Upper lobe of left lung (tissue), 6 donors: ENCODE measurements at regions not wholly inside any gene's neighbourhood (a gene's known extent, or its start where the extent isn't known, plus 50 kb on each side); places are given as distances from the start of the nearest gene placed in this dataset.

Source experiments
- ATAC-seq, 2 donors: fragments of 200-7000 bp; cut with Tn5 transposase; one replicate each; pipeline ENCODE4 v1.9.1; 2022; ENCODE audit warnings: mild to moderate bottlenecking in 2 of 2, moderate library complexity in 2 of 2; ENCODE audit not compliant: low FRiP score in 2 of 2
- DNase-seq, 2 donors: peaks; one replicate each; pipeline ENCODE4 v3.0.0-alpha.2; 2019 to 2020
- H3K27ac ChIP-seq, 4 donors: fragments of 200-600 bp; sonication (generic); one replicate each; pipeline ENCODE4 v1.5.1; 2016 to 2019
- H3K27me3 ChIP-seq, 4 donors: fragments of 200-600 bp; sonication (generic); one replicate each; pipeline ENCODE4 v1.5.1; 2017 to 2019
- H3K36me3 ChIP-seq, 4 donors: fragments of 200-600 bp; sonication (generic); one replicate each; pipeline ENCODE4 v1.5.1; 2016 to 2019
- H3K4me1 ChIP-seq, 4 donors: fragments of 200-600 bp; sonication (generic); one replicate each; pipeline ENCODE4 v1.5.1; 2018 to 2019
- H3K4me3 ChIP-seq, 4 donors: fragments of 200-600 bp; sonication (generic); one replicate each; pipeline ENCODE4 v1.5.1; 2017 to 2019; ENCODE audit warnings: mild to moderate bottlenecking in 2 of 4, moderate library complexity in 1 of 4
- H3K9me3 ChIP-seq, 4 donors: fragments of 200-600 bp; sonication (generic); one replicate each; pipeline ENCODE4 v1.5.1; 2018 to 2019
- EP300 ChIP-seq, 4 donors: sonication (generic); formaldehyde crosslinking; IDR thresholded peaks; one replicate each; pipeline ENCODE4 v1.5.1; 2017; ENCODE audit warnings: antibody characterized with exemption in 4 of 4, control low read depth in 2 of 4
- POLR2A ChIP-seq, 4 donors: fragments of 450-650 bp; IDR thresholded peaks; one replicate each; pipeline ENCODE4 v1.5.1; 2016 to 2017; ENCODE audit warnings: antibody characterized with exemption in 4 of 4, mild to moderate bottlenecking in 2 of 4
- POLR2AphosphoS5 ChIP-seq, 2 donors: sonication (generic); formaldehyde crosslinking; IDR thresholded peaks; one replicate each; pipeline ENCODE4 v1.5.1; 2017; ENCODE audit warnings: antibody characterized with exemption in 2 of 2
- WGBS, 2 donors: methylation state at CpG; one replicate each; pipeline ENCODE4 v1.1.5; 2017 to 2018; 5-methylcytosine and 5-hydroxymethylcytosine counted together
- TF ChIP-seq, protein P1 (sequence below), 6 experiments: fragments of 450-650 bp in 4 of 6; fragments of 200-600 bp in 2 of 6; sonication (generic) in 2 of 6; IDR thresholded peaks; one replicate each; pipeline ENCODE4 v1.5.1; 2016 to 2019; ENCODE audit warnings: antibody characterized with exemption in 6 of 6
- donor health status: DM: no; HTN: no; CAD: no; lungs with moderate emphysema.
- donor health status: DM: no; HTN: yes; CAD: no; lungs with severe emphysema.

DNA sequence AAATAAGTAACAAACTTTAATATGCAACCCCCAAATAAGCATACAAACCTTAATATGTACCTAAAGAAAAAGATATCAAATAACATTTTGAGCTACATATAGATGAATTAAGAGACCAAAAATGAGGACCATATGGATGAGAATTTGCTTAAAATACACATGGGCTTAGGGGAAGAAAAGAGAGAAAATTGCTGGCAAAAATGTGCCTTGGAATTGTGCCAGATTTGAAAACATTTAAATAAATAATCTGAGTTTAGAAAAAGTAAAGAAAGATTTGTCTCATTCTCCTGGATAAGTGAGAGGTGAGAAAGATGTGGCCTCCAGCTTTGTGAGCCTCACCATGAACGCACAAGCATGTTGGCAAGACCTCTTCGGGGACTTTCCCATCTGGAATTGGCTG lies 372.6 kb downstream of the SOX11 start:
- Histone ChIP-seq H3K4me1 (no peaks in the 10 kb centered on the region), H3K27me3 (no peaks in the 10 kb centered on the region), H3K36me3 (no peaks in the 10 kb centered on the region), H3K27ac (no peak overlapping the region), H3K4me3 (no peak overlapping the region), H3K9me3 (no peaks in the 10 kb centered on the region)
- TF ChIP-seq EP300 (IDR thresholded peaks at IDR 0.05) (no peak), POLR2AphosphoS5 (IDR thresholded peaks at IDR 0.05) (no peak), POLR2A (IDR thresholded peaks at IDR 0.05) (no peak)
- TF ChIP-seq, protein P1, sequence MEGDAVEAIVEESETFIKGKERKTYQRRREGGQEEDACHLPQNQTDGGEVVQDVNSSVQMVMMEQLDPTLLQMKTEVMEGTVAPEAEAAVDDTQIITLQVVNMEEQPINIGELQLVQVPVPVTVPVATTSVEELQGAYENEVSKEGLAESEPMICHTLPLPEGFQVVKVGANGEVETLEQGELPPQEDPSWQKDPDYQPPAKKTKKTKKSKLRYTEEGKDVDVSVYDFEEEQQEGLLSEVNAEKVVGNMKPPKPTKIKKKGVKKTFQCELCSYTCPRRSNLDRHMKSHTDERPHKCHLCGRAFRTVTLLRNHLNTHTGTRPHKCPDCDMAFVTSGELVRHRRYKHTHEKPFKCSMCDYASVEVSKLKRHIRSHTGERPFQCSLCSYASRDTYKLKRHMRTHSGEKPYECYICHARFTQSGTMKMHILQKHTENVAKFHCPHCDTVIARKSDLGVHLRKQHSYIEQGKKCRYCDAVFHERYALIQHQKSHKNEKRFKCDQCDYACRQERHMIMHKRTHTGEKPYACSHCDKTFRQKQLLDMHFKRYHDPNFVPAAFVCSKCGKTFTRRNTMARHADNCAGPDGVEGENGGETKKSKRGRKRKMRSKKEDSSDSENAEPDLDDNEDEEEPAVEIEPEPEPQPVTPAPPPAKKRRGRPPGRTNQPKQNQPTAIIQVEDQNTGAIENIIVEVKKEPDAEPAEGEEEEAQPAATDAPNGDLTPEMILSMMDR (IDR thresholded peaks at IDR 0.05) = no peak
- WGBS, 2 donors = 89 to 91% methylated on average over 2 of the region's 2 CpGs
- DNase-seq (no peak), ATAC-seq (no peak)

DNA sequence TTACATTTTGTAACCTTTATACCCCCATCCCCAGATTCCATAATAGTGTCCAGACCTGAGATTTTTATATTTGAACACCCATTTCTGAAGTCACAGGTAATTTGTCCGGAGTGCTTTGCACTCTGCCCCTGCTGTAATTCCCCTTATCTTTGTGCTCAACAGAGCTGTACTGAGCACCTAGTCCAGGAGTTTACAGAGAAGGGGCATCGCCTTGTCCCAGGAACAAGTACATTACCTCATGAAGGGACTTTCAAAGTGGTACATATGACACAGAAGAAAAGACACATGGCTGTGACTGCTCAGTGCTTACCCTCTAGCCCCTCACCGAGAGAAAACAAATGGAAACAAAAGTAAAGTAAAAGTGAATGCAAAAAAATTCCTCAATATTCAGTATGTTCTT lies 373.5 kb downstream of the SOX11 start:
- no peak overlapping the region for H3K4me3 ChIP-seq
- no peak for ATAC-seq
- H3K27ac ChIP-seq = no peak overlapping the region
- no peaks in the 10 kb centered on the region for H3K9me3 ChIP-seq
- no peaks in the 10 kb centered on the region for H3K36me3 ChIP-seq
- 83 to 95% methylated on average over 3 of the region's 3 CpGs for WGBS, 2 donors
- H3K4me1 ChIP-seq = no peaks in the 10 kb centered on the region
- TF ChIP-seq, protein P1 (IDR thresholded peaks at IDR 0.05) = no peak
- TF ChIP-seq POLR2AphosphoS5 (IDR thresholded peaks at IDR 0.05) (no peak), EP300 (IDR thresholded peaks at IDR 0.05) (no peak), POLR2A (IDR thresholded peaks at IDR 0.05) (no peak)
- no peak for DNase-seq
- no peaks in the 10 kb centered on the region for H3K27me3 ChIP-seq

DNA sequence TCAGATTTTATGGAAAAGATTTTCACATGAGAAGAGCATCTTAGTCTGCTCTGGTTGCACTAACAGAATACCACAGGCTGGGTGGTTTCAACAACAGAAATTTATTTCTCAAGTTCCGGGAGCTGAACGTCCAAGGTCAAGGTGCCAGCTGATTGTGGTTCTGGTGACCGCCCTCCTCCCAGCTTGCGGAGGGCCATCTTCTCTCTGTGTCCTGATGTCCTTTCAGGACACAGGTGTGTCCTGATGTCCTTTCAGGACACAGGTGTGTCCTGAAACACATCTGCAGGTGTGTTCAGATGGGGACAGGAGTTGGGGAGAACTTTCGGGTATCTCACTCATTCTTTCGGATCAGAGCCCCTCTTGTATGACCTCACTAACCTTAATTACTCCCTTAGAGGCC lies 374.9 kb downstream of the SOX11 start:
- Histone ChIP-seq H3K4me1 (no peaks in the 10 kb centered on the region), H3K4me3 (no peak overlapping the region), H3K27ac (no peak overlapping the region), H3K27me3 (no peaks in the 10 kb centered on the region), H3K36me3 (no peaks in the 10 kb centered on the region), H3K9me3 (no peaks in the 10 kb centered on the region)
- no peak for DNase-seq
- ATAC-seq = no peak
- 84 to 87% methylated on average over 6 of the region's 6 CpGs for WGBS, 2 donors
- no peak for TF ChIP-seq POLR2AphosphoS5 (IDR thresholded peaks at IDR 0.05)
- no peak for TF ChIP-seq EP300 (IDR thresholded peaks at IDR 0.05)
- TF ChIP-seq, protein P1 (IDR thresholded peaks at IDR 0.05) = no peak
- no peak for TF ChIP-seq POLR2A (IDR thresholded peaks at IDR 0.05)

GRCh38 chr2:6067806-6068205 lies 375.6 kb downstream of the SOX11 start:
- TF ChIP-seq POLR2A (IDR thresholded peaks at IDR 0.05) (no peak), POLR2AphosphoS5 (IDR thresholded peaks at IDR 0.05) (no peak), EP300 (IDR thresholded peaks at IDR 0.05) (no peak)
- TF ChIP-seq, protein P1 (IDR thresholded peaks at IDR 0.05) = no peak

DNA sequence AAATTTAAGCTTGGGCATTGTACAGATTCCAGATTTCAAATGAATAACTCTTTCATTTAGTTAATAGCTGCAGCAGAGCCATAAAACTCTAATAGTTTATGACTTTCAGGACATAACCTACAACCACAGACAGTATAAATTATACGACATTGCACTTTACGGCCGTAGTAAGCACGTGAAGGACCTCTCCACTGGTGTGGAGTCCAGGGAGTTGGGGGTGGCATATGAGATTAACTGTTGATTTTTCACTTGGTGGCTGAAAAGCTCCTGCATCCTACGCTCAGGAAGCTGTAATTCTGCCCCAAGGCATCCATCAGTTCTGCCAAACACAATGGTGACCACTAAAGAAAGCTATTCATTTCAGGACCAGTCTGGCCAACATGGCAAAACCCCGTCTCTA lies 376.2 kb downstream of the SOX11 start:
- Histone ChIP-seq H3K9me3 (no peaks in the 10 kb centered on the region), H3K36me3 (no peaks in the 10 kb centered on the region), H3K4me1 (no peaks in the 10 kb centered on the region), H3K27me3 (no peaks in the 10 kb centered on the region), H3K27ac (no peak overlapping the region), H3K4me3 (no peak overlapping the region)
- 80 to 86% methylated on average over 6 of the region's 6 CpGs for WGBS, 2 donors
- TF ChIP-seq POLR2A (IDR thresholded peaks at IDR 0.05) (no peak), EP300 (IDR thresholded peaks at IDR 0.05) (no peak)
- ATAC-seq = no peak
- DNase-seq = no peak

More at GRCh38 chr2:6067806-6068205, 375.6 kb downstream of the SOX11 start:
- Histone ChIP-seq H3K4me1 (no peaks in the 10 kb centered on the region), H3K27ac (no peak overlapping the region), H3K9me3 (no peaks in the 10 kb centered on the region), H3K27me3 (no peaks in the 10 kb centered on the region), H3K4me3 (no peak overlapping the region), H3K36me3 (no peaks in the 10 kb centered on the region)
- DNase-seq (no peak), ATAC-seq (no peak)
